Memory B cell (primary cell): ENCODE measurements at regions not wholly inside any gene's neighbourhood (a gene's known extent, or its start where the extent isn't known, plus 50 kb on each side); places are given as distances from the start of the nearest gene placed in this dataset.
A peak's percentile ranks its signal among the peaks of the same experiment; 100 is the strongest.
"Not testable (repeated sequence)": the region's sequence is repeated elsewhere in the genome, so short reads cannot be mapped to it uniquely, and the experiment has no call there.

ENCODE experiments used
- ATAC-seq: fragments of 150-1000 bp; cut with Tn5 transposase; 2 replicates; pipeline ENCODE4 v1.10.0; 2021; ENCODE audit warnings: low read depth, mild to moderate bottlenecking, moderate library complexity
- DNase-seq, 2 donors: peaks; one replicate each; pipeline ENCODE4 v3.0.0; 2022; ENCODE audit warnings: low spot score in 2 of 2
- H3K27ac Mint-ChIP-seq: one replicate; pipeline ENCODE4 v1.8.0; 2022; ENCODE audit warnings: mild to moderate bottlenecking, moderate library complexity, mixed read lengths
- H3K27me3 Mint-ChIP-seq: one replicate; pipeline ENCODE4 v1.8.0; 2022; ENCODE audit warnings: mixed read lengths
- H3K36me3 Mint-ChIP-seq: one replicate; pipeline ENCODE4 v1.8.0; 2022; ENCODE audit warnings: mild to moderate bottlenecking, mixed read lengths
- H3K4me1 Mint-ChIP-seq: one replicate; pipeline ENCODE4 v1.8.0; 2022; ENCODE audit warnings: mixed read lengths
- H3K4me3 Mint-ChIP-seq: one replicate; pipeline ENCODE4 v1.8.0; 2022; ENCODE audit warnings: mild to moderate bottlenecking, moderate library complexity, mixed read lengths
- H3K9me3 Mint-ChIP-seq: one replicate; pipeline ENCODE4 v1.8.0; 2022; ENCODE audit warnings: mixed read lengths

DNA sequence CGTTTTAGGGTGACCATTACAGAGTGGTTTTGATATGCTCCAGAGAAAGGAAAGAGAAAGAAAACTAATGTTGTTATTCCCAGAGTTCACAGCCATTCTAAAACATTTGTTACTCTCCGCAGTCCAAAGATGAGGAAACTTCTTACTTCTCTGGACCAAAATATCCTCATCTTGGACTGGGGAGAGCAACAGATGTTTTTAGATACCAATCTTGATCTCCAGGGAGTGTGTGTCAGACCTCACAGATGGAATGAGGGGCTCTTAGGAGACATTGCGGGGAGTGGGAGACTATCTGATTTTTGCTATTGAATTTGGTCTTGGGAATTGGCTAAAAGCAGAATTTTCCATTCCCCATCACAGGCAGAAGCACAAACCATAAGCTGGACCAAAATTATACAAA, 110.8 kb downstream of the TNFAIP3 start:
- no peak overlapping the region for H3K4me3 Mint-ChIP-seq
- DNase-seq (no peak), ATAC-seq (no peak)
- H3K27me3 Mint-ChIP-seq = no peaks in the 10 kb centered on the region
- H3K4me1 Mint-ChIP-seq = peaks cover 3% of the 10 kb centered on the region
- H3K9me3 Mint-ChIP-seq = no peaks in the 10 kb centered on the region
- no peak overlapping the region for H3K27ac Mint-ChIP-seq
- H3K36me3 Mint-ChIP-seq = no peaks in the 10 kb centered on the region

DNA sequence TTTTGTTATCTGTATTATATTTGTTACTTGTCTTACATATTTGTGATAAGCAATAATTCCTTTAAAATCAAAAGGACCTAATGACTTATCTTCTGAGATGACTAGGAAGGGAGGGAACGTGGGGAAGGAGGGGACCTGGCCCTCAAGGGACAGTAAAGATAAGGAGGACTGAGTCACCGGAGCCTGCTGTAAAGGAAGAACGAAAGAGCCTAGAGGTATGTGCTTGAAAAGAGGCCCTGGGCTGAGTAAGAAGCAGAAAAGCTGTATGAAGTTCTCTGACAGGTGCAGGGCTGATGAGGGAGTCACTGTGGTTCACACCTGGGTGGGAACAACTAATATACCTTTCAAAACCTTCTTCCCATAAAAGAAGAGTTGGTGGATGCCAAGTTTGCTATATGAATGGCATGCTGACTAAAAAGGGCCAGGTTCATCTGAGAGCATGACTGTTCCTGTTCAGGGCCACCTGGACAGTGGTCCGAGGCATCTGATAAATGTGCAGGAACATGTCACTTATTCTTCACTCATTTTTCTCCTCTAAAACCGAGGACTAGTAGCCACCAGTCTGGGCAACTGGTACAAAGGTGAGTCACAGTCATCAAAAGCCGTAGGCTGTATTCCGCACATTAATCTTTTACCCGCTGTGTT, 111.3 kb downstream of the TNFAIP3 start:
- Mint-ChIP-seq H3K4me3 (no peak overlapping the region), H3K27me3 (no peaks in the 10 kb centered on the region), H3K36me3 (no peaks in the 10 kb centered on the region), H3K9me3 (no peaks in the 10 kb centered on the region), H3K27ac (no peak overlapping the region), H3K4me1 (peaks cover 3% of the 10 kb centered on the region)
- DNase-seq (no peak), ATAC-seq (no peak)

DNA sequence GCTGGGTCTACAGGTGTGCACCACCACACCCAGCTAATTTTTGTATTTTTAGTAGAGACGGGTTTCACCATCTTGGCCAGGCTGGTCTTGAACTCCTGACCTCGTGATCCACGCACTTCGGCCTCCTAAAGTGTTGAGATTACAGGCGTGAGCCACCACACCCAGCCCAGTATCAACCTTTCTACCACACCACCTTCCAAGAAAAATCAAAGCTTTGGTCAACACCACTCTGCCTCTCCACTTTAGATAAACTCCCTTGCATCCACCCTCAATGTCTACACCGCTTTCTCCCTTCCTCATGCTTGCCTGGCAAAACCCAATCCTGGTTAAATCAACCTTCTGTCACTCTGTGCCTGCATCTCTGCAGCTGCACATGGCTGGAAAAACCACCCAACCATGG, 112.2 kb downstream of the TNFAIP3 start:
- not testable (repeated sequence) for H3K4me1 Mint-ChIP-seq, DNase-seq, H3K4me3 Mint-ChIP-seq, H3K27ac Mint-ChIP-seq, H3K27me3 Mint-ChIP-seq, H3K36me3 Mint-ChIP-seq, H3K9me3 Mint-ChIP-seq, ATAC-seq

DNA sequence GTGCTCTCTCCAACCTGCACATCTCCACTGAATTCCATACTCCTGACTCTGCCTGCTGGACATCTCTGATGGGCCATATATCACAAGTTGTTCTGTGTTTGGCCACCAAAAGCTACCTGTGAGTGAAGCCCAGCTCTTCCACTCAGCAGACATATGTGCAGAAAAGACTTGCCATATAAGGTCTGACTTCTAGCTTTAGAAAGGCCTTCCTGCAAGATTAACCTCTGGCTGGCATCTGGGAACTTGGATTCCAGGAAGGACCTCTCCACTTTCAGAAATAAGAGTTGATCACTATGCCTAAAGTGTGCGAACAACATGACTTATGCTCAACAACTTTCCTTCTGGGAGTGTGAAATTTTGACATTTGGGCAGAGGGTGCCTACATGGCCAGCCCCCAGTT, 113.7 kb downstream of the TNFAIP3 start:
- Mint-ChIP-seq H3K9me3 (no peaks in the 10 kb centered on the region), H3K4me3 (no peak overlapping the region), H3K4me1 (peaks cover 1% of the 10 kb centered on the region), H3K27me3 (no peaks in the 10 kb centered on the region), H3K27ac (no peak overlapping the region), H3K36me3 (no peaks in the 10 kb centered on the region)
- ATAC-seq (no peak), DNase-seq (no peak)

DNA sequence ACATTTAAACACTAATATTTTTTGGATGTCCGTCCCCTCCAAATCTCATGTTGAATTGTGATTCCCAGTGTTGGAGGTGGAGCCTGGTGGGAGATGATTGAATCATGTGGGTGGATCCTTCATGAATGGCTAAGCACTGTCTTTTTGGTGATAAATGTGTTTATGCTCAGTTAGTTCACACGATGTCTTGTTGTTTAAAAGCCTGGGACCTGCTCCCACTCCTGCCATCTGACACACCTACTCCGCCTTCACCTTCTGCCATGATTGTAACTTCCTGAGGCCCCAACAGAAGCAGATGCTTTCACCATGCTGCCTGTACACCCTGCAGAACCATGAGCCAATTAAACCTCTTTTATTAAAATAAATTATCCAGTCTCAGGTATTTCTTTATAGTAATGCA, 114.7 kb downstream of the TNFAIP3 start:
- Mint-ChIP-seq H3K4me1 (peaks cover 8% of the 10 kb centered on the region), H3K9me3 (no peaks in the 10 kb centered on the region), H3K4me3 (no peak overlapping the region), H3K27ac (no peak overlapping the region), H3K27me3 (no peaks in the 10 kb centered on the region), H3K36me3 (no peaks in the 10 kb centered on the region)
- ATAC-seq (no peak), DNase-seq (no peak)

DNA sequence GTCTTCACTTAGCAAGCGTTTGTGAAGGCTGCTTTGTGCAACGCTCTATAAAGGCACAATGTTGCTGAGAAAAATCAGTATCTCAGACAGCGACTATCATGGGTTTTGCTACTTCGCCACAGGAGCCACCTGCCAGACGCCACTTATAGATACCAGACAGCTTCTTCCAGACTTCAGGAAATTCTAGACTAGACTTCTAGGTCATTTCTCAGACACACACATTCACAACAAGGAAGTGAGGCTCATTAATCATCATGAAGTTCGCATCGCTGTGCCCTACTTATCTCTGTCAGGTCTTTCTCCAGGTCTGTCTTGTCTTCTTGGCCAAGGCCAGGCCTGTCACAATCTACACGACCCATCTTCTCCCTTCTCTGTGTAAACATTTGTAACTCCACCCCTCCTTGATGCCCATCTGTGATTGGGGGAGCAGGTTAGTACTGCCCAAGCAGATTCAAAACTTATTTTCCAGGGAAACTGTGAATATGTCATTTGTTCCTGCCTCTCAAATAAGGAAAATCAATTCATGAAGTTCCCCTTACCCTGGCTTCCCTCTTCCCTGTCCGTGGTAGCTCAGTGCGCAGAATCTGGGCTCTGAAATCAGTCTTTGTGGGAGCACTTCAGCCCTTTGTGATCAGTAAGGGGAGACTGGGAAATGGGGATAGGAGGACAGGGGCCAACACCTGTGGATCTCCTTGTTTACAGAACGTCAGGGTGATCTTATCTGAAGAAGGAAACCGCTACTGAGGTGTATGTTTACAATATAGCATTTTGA, 115.5 kb downstream of the TNFAIP3 start:
- DNase-seq (no peak), ATAC-seq (no peak)
- H3K27me3 Mint-ChIP-seq = no peaks in the 10 kb centered on the region

DNA sequence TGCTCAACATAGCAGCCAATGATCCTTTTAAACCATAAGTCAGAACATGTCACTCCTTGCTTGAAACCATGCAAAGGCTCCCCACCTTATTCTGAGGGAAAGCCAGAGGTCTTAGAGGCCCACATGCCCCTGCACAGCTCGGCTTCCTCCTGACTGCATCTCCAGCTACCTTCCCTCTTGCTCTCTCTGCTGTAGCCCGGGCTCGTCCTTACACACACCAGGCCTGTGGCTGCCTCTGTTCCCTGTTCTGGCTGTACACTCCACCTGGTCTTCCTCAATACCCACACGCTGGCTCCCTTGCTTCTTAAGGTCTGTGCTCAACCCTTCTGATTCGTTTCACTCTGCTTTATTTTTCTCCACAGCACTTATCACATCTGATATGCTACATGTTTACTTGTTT, 116.2 kb downstream of the TNFAIP3 start:
- ATAC-seq = no peak
- Mint-ChIP-seq H3K36me3 (no peaks in the 10 kb centered on the region), H3K27ac (no peak overlapping the region), H3K9me3 (no peaks in the 10 kb centered on the region), H3K4me3 (no peak overlapping the region), H3K27me3 (no peaks in the 10 kb centered on the region), H3K4me1 (peaks cover 8% of the 10 kb centered on the region)
- no peak for DNase-seq

More for the DNA sequence above, 115.5 kb downstream of the TNFAIP3 start:
- H3K36me3 Mint-ChIP-seq = no peaks in the 10 kb centered on the region
- H3K4me1 Mint-ChIP-seq = peaks cover 8% of the 10 kb centered on the region
- no peak overlapping the region for H3K27ac Mint-ChIP-seq
- H3K4me3 Mint-ChIP-seq = no peak overlapping the region
- H3K9me3 Mint-ChIP-seq = no peaks in the 10 kb centered on the region

DNA sequence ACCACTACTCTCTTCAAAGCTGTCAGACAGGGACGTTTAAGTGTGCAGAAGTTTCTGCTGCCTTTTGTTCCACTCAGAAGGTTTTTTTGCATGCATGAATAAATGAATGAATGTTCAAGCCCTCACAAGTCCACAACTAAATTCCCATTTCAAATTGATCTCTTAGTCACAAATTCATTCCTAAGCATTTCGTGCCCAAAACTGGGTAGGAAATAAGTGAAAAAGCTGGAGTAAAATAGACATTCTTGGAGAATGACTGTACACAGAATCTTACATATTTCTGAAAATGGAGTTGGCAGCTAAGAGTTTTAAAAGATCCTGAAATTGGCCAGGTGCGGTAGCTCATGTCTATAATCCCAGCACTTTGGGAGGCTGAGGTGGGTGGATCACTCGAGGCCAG, 117.6 kb downstream of the PERP start:
- no peak for DNase-seq

DNA sequence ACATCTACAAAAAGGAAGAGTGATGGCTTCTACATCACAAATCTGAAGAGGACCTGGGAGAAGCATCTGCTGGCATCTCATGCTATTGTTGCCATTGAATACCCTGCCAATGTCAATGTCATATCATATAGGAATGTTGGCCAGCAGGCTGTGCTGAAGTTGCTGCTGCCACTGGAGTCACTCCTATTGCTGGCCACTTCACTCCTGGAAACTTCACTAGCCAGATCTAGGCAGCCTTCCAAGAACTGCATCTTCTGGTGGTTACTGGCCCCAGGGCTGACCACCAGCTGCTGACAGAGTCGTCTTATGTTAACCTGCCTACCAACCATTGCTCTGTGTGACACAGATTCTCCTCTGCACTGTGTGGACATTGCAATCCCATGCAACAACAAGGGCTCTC, 111.8 kb downstream of the PERP start:
- Mint-ChIP-seq H3K4me3 (no peak overlapping the region), H3K9me3 (peaks cover 8% of the 10 kb centered on the region), H3K27ac (no peak overlapping the region), H3K4me1 (no peaks in the 10 kb centered on the region), H3K36me3 (no peaks in the 10 kb centered on the region), H3K27me3 (peaks cover 2% of the 10 kb centered on the region)
- no peak for DNase-seq
- no peak for ATAC-seq

More for the DNA sequence above, 117.6 kb downstream of the PERP start:
- H3K27me3 Mint-ChIP-seq = peaks cover 4% of the 10 kb centered on the region
- peaks cover 8% of the 10 kb centered on the region for H3K4me1 Mint-ChIP-seq
- ATAC-seq = no peak
- no peaks in the 10 kb centered on the region for H3K9me3 Mint-ChIP-seq
- H3K27ac Mint-ChIP-seq = no peak overlapping the region
- H3K4me3 Mint-ChIP-seq = no peak overlapping the region
- no peaks in the 10 kb centered on the region for H3K36me3 Mint-ChIP-seq

DNA sequence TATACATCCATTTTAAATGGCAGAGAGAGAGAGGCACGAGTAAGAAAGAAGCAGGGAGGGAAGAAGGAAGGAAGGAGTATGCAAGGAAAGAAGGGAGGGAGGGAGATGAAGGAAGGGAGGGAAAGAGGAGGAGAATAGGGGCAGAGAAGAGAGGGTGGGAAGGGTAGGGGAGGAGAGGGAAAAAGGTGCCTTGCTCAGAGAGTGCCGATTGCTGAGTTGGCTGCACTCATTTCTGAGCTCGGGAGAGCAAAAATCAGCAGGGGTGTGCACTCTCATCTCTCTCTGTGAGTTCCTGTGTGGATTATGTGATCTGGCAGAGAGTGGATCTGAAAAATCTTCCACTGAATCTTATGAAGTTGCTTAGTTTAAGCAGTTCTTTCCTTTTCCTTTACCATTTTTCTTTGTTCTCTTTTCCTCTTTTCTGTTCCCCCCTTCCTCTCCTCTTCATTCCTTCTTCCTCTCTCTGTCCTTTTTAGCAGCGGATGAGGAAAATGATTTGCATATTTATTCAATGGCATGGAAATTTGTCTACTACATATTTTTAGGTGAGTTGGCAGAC, 108.7 kb downstream of the PERP start:
- DNase-seq (no peak), ATAC-seq (no peak)
- Mint-ChIP-seq H3K4me1 (no peaks in the 10 kb centered on the region), H3K27ac (no peak overlapping the region), H3K36me3 (no peaks in the 10 kb centered on the region), H3K4me3 (no peak overlapping the region), H3K27me3 (peaks cover 2% of the 10 kb centered on the region), H3K9me3 (peaks cover 8% of the 10 kb centered on the region)

DNA sequence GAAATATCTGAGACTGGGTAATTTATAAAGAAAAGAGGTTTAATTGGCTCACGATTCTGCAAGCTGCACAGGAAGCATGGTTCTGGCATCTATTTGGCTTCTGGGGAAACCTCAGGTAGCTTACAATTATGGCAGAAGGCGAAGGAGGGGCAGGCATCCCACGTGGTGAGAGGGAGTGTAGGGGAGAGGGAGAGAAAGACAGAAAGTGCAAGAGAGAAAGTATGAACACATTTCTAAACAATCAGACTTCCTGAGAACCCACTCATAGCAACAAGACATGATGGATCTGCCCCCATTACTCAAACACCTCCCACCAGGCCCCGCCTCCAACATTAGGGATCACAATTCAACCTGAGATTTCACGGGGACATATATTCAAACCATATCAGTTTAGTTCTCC, 107.4 kb downstream of the PERP start:
- no peak for ATAC-seq
- Mint-ChIP-seq H3K36me3 (no peaks in the 10 kb centered on the region), H3K4me3 (no peak overlapping the region), H3K4me1 (no peaks in the 10 kb centered on the region), H3K9me3 (peaks cover 8% of the 10 kb centered on the region), H3K27ac (no peak overlapping the region), H3K27me3 (peaks cover 2% of the 10 kb centered on the region)
- no peak for DNase-seq

DNA sequence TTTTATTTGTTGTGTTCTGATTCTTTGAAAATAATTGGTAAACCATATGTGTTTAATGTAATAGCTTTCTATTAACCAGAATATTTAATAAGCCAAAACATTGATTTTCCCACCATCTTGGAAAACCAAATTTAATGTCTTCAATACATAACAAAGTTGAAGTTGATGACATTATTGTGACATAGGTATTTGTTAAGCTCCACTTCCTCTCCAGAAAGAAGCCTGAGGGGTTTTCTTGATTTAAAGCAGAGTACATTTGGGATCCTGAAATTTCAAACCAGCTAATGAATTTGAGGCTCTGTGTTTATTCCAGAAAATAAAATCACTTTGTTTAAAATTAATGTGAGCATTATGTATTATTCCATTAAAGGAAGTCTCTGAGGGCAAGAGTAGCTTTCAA, 106.3 kb downstream of the PERP start:
- Mint-ChIP-seq H3K36me3 (no peaks in the 10 kb centered on the region), H3K4me1 (no peaks in the 10 kb centered on the region), H3K27me3 (peaks cover 2% of the 10 kb centered on the region), H3K4me3 (no peak overlapping the region), H3K27ac (no peak overlapping the region), H3K9me3 (peaks cover 8% of the 10 kb centered on the region)
- DNase-seq = no peak
- ATAC-seq = no peak

DNA sequence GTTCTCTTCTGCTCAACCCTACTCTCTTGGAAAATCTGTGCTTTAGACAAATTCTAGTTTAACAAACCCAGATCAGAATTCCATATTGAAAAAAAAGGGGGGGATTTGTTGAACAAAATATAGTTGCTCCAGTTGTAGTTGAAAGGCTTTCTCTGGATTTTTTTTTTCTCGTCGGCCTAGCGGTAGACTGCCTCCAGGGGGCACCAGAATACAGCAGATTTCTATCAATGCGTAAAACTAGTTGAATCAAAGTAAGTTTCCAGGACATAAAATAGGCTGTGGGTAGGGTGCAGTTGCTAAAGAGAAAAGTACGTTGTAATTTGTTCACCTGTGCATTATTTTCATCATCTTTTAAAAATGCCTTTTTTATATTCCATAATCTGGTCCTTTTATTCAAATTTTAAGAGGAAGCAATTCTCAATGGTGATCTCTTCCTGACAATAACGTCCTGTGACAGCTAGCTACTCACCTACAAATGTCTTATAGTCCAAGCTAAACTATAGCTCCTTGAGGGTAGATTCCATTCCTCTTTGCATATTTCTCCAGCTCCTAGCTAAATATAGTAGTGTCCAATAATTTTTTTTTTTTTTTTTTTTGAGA, 105.4 kb downstream of the PERP start:
- Mint-ChIP-seq H3K27ac (no peak overlapping the region), H3K4me3 (no peak overlapping the region), H3K9me3 (peaks cover 5% of the 10 kb centered on the region), H3K4me1 (no peaks in the 10 kb centered on the region), H3K27me3 (peaks cover 2% of the 10 kb centered on the region), H3K36me3 (no peaks in the 10 kb centered on the region)
- peak; percentile 38 for ATAC-seq
- peak; percentile 35 to 46 for DNase-seq
